AG04449 (cell line): ENCODE measurements at regions not wholly inside any gene's neighbourhood (a gene's known extent, or its start where the extent isn't known, plus 50 kb on each side); places are given as distances from the start of the nearest gene placed in this dataset.

Source experiments
- CTCF ChIA-PET: fragments of 350-600 bp; formaldehyde crosslinking; extraction: SDS; loops from one replicate; lab custom pipeline; 2021; ENCODE audit warnings: antibody characterized with exemption; lab: Yijun Ruan, JAX
- POLR2A ChIA-PET: fragments of 400-600, 350-600 bp; formaldehyde crosslinking; extraction: SDS; loops from one replicate; lab custom pipeline; 2020; ENCODE audit warnings: antibody characterized with exemption, inconsistent platforms; lab: Yijun Ruan, JAX
- DNase-seq: peaks from one replicate; pipeline ENCODE4 v3.0.0-alpha.2; 2010; ENCODE audit warnings: low read depth, low spot score
- H3K4me3 ChIP-seq: 2 replicates; pipeline ENCODE4 v1.5.1; 2011; ENCODE audit warnings: low read depth, mild to moderate bottlenecking, control low read depth, low read length
- CTCF ChIP-seq: IDR thresholded peaks from one replicate; pipeline ENCODE4 v1.5.1; 2011; ENCODE audit warnings: mild to moderate bottlenecking, moderate library complexity, low read length, control low read depth, inconsistent platforms; ENCODE audit not compliant: insufficient read depth; ENCODE audit errors: missing control alignments

- CTCF ChIA-PET: no interaction called here
Measured at GRCh38 chr3:118433825-118434224, 600.8 kb downstream of the IGSF11 start.

GRCh38 chr3:118435851-118436350, 598.7 kb downstream of the IGSF11 start:
- DNase-seq: no peak
- ChIA-PET POLR2A (no interaction called here), CTCF (no interaction called here)
- no peak for TF ChIP-seq CTCF
- H3K4me3 ChIP-seq: no peak overlapping the region

More at GRCh38 chr3:118433825-118434224, 600.8 kb downstream of the IGSF11 start:
- no peak for DNase-seq
- H3K4me3 ChIP-seq: no peak overlapping the region
- POLR2A ChIA-PET: no interaction called here
- TF ChIP-seq CTCF: no peak

- ChIA-PET CTCF (no interaction called here), POLR2A (no interaction called here)
- H3K4me3 ChIP-seq: no peak overlapping the region
- no peak for DNase-seq
- no peak for TF ChIP-seq CTCF
Measured at GRCh38 chr3:118436697-118437262, 597.9 kb downstream of the IGSF11 start.

GRCh38 chr3:118445036-118445435, 589.6 kb downstream of the IGSF11 start:
- TF ChIP-seq CTCF: no peak
- CTCF ChIA-PET: no interaction called here
- no peak for DNase-seq
- POLR2A ChIA-PET: no interaction called here
- H3K4me3 ChIP-seq: no peak overlapping the region

- ChIA-PET CTCF (no interaction called here), POLR2A (no interaction called here)
- DNase-seq: no peak
- no peak overlapping the region for H3K4me3 ChIP-seq
- no peak for TF ChIP-seq CTCF
Measured at GRCh38 chr3:118447339-118447738, 587.3 kb downstream of the IGSF11 start.

GRCh38 chr3:118466795-118467330, 567.8 kb downstream of the IGSF11 start:
- H3K4me3 ChIP-seq: no peak overlapping the region
- POLR2A ChIA-PET: no interaction called here
- CTCF ChIA-PET: no interaction called here
- DNase-seq: no peak
- no peak for TF ChIP-seq CTCF
